Right atrium auricular region (tissue), 2 donors: ENCODE measurements at regions not wholly inside any gene's neighbourhood (a gene's known extent, or its start where the extent isn't known, plus 50 kb on each side); places are given as distances from the start of the nearest gene placed in this dataset.

Experiments
- DNase-seq: peaks from one replicate; pipeline ENCODE4 v3.0.0-alpha.2; 2019; ENCODE audit warnings: low spot score
- H3K27ac ChIP-seq, 2 donors: fragments of 200-600 bp; sonication (generic); 1 replicate in 1 of 2; 2 replicates in 1 of 2; pipeline ENCODE4 v1.5.1; 2016 to 2019
- H3K27me3 ChIP-seq, 2 donors: fragments of 200-600 bp; sonication (generic); one replicate each; pipeline versions ENCODE4 v1.5.1 to v1.6.0; 2017 to 2019
- H3K36me3 ChIP-seq: fragments of 200-600 bp; sonication (generic); one replicate; pipeline ENCODE4 v1.5.1; 2016
- H3K4me1 ChIP-seq, 2 donors: fragments of 200-600 bp; sonication (generic); one replicate each; pipeline versions ENCODE4 v1.5.1 to v1.6.0; 2017 to 2019
- H3K4me3 ChIP-seq, 2 donors: fragments of 200-600 bp; sonication (generic); 1 replicate in 1 of 2; 2 replicates in 1 of 2; pipeline ENCODE4 v1.5.1; 2017 to 2019; ENCODE audit warnings: mild to moderate bottlenecking in 1 of 2, moderate library complexity in 1 of 2
- H3K9me3 ChIP-seq, 2 donors: fragments of 200-600 bp; sonication (generic); one replicate each; pipeline ENCODE4 v1.5.1; 2019
- TF ChIP-seq, protein P1 (sequence below), 2 donors: fragments of 200-600 bp; sonication (generic); IDR thresholded peaks; one replicate each; pipeline ENCODE4 v1.5.1; 2019; ENCODE audit warnings: antibody characterized with exemption in 2 of 2

DNA sequence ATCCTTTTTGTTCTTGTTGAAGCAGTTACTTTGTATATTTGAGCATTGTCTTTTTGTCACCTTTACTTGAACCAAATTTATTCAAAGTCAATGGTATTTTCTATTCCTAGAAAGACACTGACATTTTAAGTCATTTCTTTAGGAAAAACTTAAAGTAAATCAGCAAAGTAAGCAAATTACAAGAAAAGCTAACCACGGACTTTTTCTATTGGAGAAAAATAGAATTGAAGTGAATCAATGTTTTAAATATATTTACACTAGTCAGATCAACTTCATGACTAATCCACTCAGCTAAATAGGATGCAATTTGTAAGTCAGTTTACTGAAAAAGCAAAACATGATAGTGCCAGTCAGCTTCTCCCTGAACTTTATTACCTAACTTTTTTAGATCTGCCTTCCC is 733.8 kb upstream of the ALCAM start:
- TF ChIP-seq, protein P1, sequence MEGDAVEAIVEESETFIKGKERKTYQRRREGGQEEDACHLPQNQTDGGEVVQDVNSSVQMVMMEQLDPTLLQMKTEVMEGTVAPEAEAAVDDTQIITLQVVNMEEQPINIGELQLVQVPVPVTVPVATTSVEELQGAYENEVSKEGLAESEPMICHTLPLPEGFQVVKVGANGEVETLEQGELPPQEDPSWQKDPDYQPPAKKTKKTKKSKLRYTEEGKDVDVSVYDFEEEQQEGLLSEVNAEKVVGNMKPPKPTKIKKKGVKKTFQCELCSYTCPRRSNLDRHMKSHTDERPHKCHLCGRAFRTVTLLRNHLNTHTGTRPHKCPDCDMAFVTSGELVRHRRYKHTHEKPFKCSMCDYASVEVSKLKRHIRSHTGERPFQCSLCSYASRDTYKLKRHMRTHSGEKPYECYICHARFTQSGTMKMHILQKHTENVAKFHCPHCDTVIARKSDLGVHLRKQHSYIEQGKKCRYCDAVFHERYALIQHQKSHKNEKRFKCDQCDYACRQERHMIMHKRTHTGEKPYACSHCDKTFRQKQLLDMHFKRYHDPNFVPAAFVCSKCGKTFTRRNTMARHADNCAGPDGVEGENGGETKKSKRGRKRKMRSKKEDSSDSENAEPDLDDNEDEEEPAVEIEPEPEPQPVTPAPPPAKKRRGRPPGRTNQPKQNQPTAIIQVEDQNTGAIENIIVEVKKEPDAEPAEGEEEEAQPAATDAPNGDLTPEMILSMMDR (IDR thresholded peaks at IDR 0.05) = no peak
- no peaks in the 10 kb centered on the region for H3K27me3 ChIP-seq

DNA sequence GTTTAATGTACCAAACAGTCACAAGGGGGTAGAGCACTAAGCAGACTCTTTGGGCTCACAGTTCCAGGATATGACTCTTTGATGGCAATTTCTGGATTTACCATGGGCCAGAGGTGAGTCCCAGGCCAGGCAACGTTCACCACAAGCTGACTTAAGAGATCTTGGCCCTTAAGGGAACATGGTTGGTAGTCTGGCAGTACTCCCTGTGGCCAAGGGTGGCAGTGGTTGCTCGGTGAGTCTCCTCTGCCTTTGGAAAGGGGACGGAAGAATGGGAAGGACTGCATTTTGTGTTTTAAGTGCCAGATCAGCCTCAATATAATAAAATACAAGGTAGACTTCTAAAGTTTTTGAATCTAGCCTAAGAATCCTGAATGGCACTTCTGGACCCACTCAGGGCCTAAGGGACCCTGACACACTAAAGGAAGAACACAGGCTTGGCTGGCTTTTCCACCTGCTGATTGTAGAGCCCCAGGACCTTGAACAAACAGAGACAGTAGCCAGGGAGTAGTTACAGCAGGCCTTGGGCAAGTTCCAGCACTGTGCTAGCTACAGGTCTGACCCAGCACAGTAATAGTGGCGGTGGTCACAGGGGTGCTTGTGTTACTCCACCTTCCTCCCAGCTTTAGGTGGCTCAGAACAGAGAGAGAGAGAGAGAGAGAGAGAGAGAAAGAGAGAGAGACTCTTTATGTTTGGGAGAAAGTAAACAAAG is 730.7 kb upstream of the ALCAM start:
- Histone ChIP-seq H3K27ac (no peak overlapping the region), H3K27me3 (no peaks in the 10 kb centered on the region), H3K4me3 (no peak overlapping the region), H3K9me3 (peaks cover 0 to 9% of the 10 kb centered on the region in 2 donors), H3K4me1 (no peaks in the 10 kb centered on the region), H3K36me3 (no peaks in the 10 kb centered on the region)
- TF ChIP-seq, protein P1 (IDR thresholded peaks at IDR 0.05) = no peak
- DNase-seq = no peak

More for the DNA sequence above, 733.8 kb upstream of the ALCAM start:
- H3K27ac ChIP-seq = no peak overlapping the region
- H3K36me3 ChIP-seq = no peaks in the 10 kb centered on the region
- DNase-seq = no peak
- H3K9me3 ChIP-seq = no peaks in the 10 kb centered on the region
- H3K4me3 ChIP-seq = no peak overlapping the region
- H3K4me1 ChIP-seq = no peaks in the 10 kb centered on the region

DNA sequence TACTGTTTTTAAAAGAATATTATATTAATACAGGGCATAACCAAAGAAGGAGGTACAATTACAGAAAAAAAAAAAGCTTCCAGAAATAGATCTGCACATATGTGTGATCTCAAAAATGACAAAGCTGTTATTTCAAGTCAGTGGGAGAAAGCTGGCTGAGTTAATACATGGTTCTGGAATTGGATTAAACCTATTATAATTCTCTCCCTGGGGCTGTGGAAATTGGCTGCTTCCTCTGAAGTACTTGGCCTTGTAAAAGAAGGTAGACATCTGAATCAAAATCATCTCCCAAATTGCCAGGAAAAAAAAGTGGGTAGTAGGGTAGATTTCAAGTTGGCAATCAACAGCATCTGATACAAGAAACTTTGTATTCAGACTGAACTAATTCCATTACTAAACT is 723.9 kb upstream of the ALCAM start:
- Histone ChIP-seq H3K36me3 (no peaks in the 10 kb centered on the region), H3K27ac (no peak overlapping the region), H3K4me1 (no peaks in the 10 kb centered on the region), H3K4me3 (no peak overlapping the region), H3K27me3 (no peaks in the 10 kb centered on the region), H3K9me3 (peaks cover 0 to 10% of the 10 kb centered on the region in 2 donors)
- TF ChIP-seq, protein P1 (IDR thresholded peaks at IDR 0.05) = no peak
- DNase-seq = no peak

DNA sequence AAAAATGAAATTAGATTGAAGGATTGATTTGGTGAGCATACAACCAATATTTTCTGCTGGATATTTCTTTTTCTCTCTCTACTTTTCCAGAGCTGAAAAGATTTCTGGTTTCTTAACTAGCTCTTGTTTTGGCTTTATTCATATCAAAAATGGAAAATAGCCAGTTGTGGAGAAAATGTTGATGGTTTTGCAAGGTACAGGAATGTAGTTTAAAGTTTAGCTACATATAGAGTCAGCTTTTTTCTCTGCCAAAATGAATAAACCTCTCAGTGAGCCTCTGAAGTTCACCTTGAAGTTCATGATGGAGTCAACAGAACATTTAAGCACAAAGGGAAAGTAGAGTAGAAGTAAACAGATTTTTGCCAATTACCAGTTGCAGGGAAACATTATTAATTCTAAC is 720.5 kb upstream of the ALCAM start:
- TF ChIP-seq, protein P1 (IDR thresholded peaks at IDR 0.05) = no peak
- Histone ChIP-seq H3K27me3 (no peaks in the 10 kb centered on the region), H3K9me3 (no peaks in the 10 kb centered on the region), H3K27ac (no peak overlapping the region), H3K36me3 (no peaks in the 10 kb centered on the region), H3K4me1 (no peaks in the 10 kb centered on the region), H3K4me3 (no peak overlapping the region)
- DNase-seq = no peak

DNA sequence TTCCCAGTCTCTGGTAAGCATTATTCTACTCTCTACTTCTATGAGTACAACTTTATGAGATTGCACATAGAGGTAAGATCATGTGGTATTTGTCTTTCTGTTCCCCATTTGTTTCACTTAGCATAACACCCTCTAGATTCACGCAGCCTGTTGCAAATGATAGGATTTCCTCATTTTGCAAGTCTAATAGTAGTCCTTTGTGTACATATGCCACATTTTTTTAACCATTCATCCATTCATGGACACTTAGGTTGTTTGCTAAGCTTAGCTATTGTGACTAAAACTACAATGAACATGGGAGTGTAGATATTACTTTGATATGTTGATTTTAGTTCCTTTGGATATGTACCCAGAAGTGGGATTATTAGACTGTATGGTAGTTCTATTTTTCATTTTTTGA is 717.9 kb upstream of the ALCAM start:
- Histone ChIP-seq H3K9me3 (peaks cover 0 to 18% of the 10 kb centered on the region in 2 donors), H3K4me3 (no peak overlapping the region), H3K36me3 (no peaks in the 10 kb centered on the region), H3K27me3 (no peaks in the 10 kb centered on the region), H3K27ac (no peak overlapping the region), H3K4me1 (no peaks in the 10 kb centered on the region)
- no peak for DNase-seq
- TF ChIP-seq, protein P1 (IDR thresholded peaks at IDR 0.05) = no peak

DNA sequence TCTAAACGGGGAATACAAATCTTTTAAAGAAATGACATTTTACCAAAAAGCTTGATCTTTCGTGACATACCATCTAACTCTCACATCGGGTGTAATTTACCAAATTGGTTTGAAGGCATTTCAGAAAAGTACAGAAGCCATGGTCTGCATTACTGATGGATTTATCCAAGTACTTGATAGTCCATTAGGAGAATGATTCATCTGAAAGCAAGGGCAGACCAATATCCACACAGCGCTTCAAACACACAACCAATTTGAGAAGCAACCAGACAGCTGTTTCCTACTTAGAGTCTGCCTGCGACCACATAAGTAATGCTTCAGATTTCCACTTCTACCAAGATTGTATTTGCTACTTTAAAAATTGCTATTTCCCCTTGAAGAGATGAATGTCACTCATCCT is 697.6 kb upstream of the ALCAM start:
- no peak for DNase-seq
- Histone ChIP-seq H3K36me3 (no peaks in the 10 kb centered on the region), H3K4me1 (no peaks in the 10 kb centered on the region), H3K4me3 (no peak overlapping the region), H3K27me3 (no peaks in the 10 kb centered on the region), H3K9me3 (no peaks in the 10 kb centered on the region), H3K27ac (no peak overlapping the region)
- TF ChIP-seq, protein P1 (IDR thresholded peaks at IDR 0.05) = no peak
